HL-60/S4 (cell line): ENCODE measurements at regions not wholly inside any gene's neighbourhood (a gene's known extent, or its start where the extent isn't known, plus 50 kb on each side); places are given as distances from the start of the nearest gene placed in this dataset.
"Not testable (repeated sequence)": the region's sequence is repeated elsewhere in the genome, so short reads cannot be mapped to it uniquely, and the experiment has no call there.

ENCODE experiments used
- in situ Hi-C: fragments of 300-500 bp; cut with MboI; formaldehyde crosslinking; loops from 2 replicates; pipeline ENCODE4 v1.14.3; 2022; ENCODE audit warnings: low sequenced_read_pairs

DNA sequence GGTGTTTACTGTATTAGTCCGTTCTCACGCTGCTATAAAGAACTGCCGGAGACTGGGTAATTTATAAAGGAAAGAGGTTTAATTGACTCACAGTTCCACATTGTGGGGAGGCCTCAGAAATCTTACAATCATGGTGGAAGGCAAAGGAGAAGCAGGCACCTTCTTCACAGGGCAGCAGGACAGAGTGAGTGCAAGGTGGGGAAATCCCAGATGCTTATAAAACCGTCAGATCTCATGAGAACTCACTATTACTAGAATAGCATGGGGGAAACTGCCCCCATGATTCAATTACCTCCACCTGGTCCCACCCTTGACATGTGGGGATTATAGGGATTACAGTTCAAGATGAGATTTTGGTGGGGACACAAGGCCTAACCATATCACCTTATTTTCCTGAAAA is 60.1 kb upstream of the IFNGR1 start:
- in situ Hi-C loops: not testable (repeated sequence)

DNA sequence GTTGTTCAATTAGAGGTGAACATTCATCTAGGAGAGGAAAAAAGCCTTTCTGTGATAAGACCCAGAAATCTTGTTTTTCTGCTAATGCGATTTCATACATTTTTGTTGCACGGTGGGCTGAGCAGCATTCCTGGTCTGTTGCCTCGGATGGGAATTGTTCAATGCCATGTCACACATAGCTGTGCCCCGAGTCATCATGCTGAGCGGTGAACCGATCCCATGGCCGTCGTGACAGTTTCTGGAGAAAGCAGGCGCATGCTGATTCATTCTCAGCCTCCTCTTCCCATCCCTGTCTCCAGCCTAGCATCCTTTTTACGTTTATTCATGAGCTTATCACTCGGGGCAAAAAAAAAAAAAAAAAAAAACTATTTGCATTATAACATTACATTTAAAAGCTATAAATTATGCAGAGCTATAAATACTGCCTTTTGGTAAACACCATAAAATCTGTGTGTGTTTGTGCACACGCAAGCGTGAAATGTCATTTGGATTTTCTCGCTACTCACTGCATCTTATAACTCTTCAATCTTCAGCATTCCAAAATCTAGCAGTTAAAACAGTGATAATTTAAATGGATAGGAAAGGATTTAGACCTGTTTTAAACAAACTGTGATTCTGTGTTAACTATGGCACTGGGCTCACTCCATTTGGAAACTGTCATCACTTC is 58.9 kb upstream of the IFNGR1 start:
- in situ Hi-C loops: no loop called here

GRCh38 chr6:137272403-137272802 is 53.2 kb upstream of the IFNGR1 start:
- in situ Hi-C loops: no loop called here

DNA sequence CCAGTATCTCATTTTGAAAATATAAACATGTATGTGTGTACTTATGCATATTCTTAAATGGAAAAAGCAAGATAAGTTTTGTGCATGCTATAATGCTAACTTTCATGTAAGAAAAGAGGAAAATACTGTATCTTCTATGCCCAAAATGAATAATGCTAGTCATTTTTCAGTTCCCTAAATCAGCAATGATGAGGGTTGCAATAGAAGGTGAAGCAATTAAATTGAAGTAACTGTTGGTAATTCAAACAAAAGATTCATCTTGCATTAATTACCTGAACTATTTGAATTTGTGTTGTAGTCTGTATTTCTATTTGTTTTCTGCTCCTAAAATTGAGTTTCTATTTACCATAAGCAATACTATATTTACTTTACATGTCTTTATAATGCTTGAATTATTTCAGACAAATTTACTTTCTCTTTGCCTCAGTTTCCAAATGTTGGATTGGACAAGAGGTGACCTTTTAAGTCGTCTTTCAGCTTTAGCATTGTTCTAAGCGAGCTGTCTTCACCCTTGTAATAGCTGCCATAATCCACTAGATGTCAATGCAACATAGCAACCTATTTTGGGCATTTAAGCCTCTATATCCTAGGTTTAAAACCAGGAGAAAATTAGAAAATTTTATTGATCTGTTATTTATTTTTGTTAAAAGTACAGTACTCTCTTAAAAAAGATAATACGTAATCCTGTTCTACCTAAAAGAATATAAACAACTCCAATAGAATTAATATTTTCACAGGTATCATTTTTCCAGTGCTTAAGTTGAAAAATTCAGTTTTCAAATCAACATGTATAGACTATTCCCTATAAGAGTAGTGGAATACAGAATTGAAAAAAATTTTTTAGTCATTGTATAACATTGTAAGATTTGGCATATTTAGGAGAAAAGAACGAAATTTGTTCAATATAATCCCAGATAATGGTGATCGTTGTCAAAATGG is 52.3 kb upstream of the IFNGR1 start:
- in situ Hi-C loops: no loop called here

DNA sequence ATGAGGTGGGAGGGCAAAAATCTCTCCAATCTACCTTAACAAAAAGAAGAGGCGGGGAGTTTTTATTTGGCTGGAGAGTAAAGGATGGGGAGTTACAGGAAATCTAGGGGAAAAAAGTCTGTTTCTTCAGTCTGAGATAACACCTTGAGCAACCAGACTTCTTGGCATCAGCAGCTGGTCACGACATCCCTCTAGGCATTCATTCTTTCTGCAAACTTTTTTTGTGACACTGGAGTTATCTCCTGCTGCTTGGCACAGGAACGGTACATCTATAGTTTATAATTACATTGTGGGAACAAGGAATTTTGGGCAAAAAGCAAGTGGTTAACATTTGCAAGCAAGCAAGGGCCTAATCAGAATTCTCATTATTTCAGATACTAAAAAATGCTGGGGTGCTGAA is 50.6 kb upstream of the IFNGR1 start:
- in situ Hi-C loops: no loop called here

GRCh38 chr6:137269347-137269746 is 50.2 kb upstream of the IFNGR1 start:
- in situ Hi-C loops: no loop called here
